ENCODE measurements at regions not wholly inside any gene's neighbourhood (a gene's known extent, or its start where the extent isn't known, plus 50 kb on each side); places are given as distances from the start of the nearest gene placed in this dataset.
"Not testable (repeated sequence)": the region's sequence is repeated elsewhere in the genome, so short reads cannot be mapped to it uniquely, and the experiment has no call there.

GRCh38 chr2:147139732-147140131 lies 705.1 kb upstream of the ACVR2A start:
- not testable (repeated sequence) for DNase-seq (ENCODE audit: low read depth, low spot score)

- DNase-seq (ENCODE audit: low read depth, low spot score) = no peak
Observed at GRCh38 chr2:147137711-147138110, 707.1 kb upstream of the ACVR2A start.

- DNase-seq (ENCODE audit: low read depth, low spot score) = no peak
Observed at GRCh38 chr2:147135376-147135775, 709.5 kb upstream of the ACVR2A start.

GRCh38 chr2:147133286-147133908 lies 711.4 kb upstream of the ACVR2A start:
- no peak for DNase-seq (ENCODE audit: low read depth, low spot score)

- DNase-seq (ENCODE audit: low read depth, low spot score) = no peak
Observed at GRCh38 chr2:147125145-147125544, 719.7 kb upstream of the ACVR2A start.

- DNase-seq (ENCODE audit: low read depth, low spot score) = no peak
Observed at GRCh38 chr2:147122944-147123343, 721.9 kb upstream of the ACVR2A start.

GRCh38 chr2:147110962-147111361 lies 733.9 kb upstream of the ACVR2A start:
- DNase-seq (ENCODE audit: low read depth, low spot score) = no peak

GRCh38 chr2:147110317-147110716 lies 734.5 kb upstream of the ACVR2A start:
- DNase-seq (ENCODE audit: low read depth, low spot score) = no peak

GRCh38 chr2:147109291-147109690 lies 735.5 kb upstream of the ACVR2A start:
- no peak for DNase-seq (ENCODE audit: low read depth, low spot score)

GRCh38 chr2:147108548-147108947 lies 736.3 kb upstream of the ACVR2A start:
- DNase-seq (ENCODE audit: low read depth, low spot score) = no peak

GRCh38 chr2:147101941-147102790 lies 742.7 kb upstream of the ACVR2A start:
- DNase-seq (ENCODE audit: low read depth, low spot score) = no peak

GRCh38 chr2:147100406-147101035 lies 744.3 kb upstream of the ACVR2A start:
- DNase-seq (ENCODE audit: low read depth, low spot score) = no peak

- DNase-seq (ENCODE audit: low read depth, low spot score) = no peak
Observed at GRCh38 chr2:147099845-147100244, 745.0 kb upstream of the ACVR2A start.

- no peak for DNase-seq (ENCODE audit: low read depth, low spot score)
Observed at GRCh38 chr2:147098940-147099339, 745.9 kb upstream of the ACVR2A start.

GRCh38 chr2:147097747-147098146 lies 747.1 kb upstream of the ACVR2A start:
- DNase-seq (ENCODE audit: low read depth, low spot score) = no peak

GRCh38 chr2:147096671-147097070 lies 748.2 kb upstream of the ACVR2A start:
- no peak for DNase-seq (ENCODE audit: low read depth, low spot score)

GRCh38 chr2:147095376-147095775 lies 749.5 kb upstream of the ACVR2A start:
- DNase-seq (ENCODE audit: low read depth, low spot score) = no peak

GRCh38 chr2:147094077-147094476 lies 750.8 kb upstream of the ACVR2A start:
- DNase-seq (ENCODE audit: low read depth, low spot score) = no peak

GRCh38 chr2:147092266-147092665 lies 752.6 kb upstream of the ACVR2A start:
- DNase-seq (ENCODE audit: low read depth, low spot score) = no peak

GRCh38 chr2:147091448-147091847 lies 753.4 kb upstream of the ACVR2A start:
- no peak for DNase-seq (ENCODE audit: low read depth, low spot score)

- DNase-seq (ENCODE audit: low read depth, low spot score) = no peak
Observed at GRCh38 chr2:147088871-147089270, 756.0 kb upstream of the ACVR2A start.

- DNase-seq (ENCODE audit: low read depth, low spot score) = no peak
Observed at GRCh38 chr2:147086715-147087114, 758.1 kb upstream of the ACVR2A start.

GRCh38 chr2:147083664-147084063 lies 761.2 kb upstream of the ACVR2A start:
- no peak for DNase-seq (ENCODE audit: low read depth, low spot score)

All from activated CD4-positive, CD25-positive, alpha-beta regulatory T cell treated with anti-CD3 and anti-CD28 coated beads, Interleukin-2, amount 50 U/mL, for 16 hours (primary cell).